A549 (cell line): ENCODE measurements at regions not wholly inside any gene's neighbourhood (a gene's known extent, or its start where the extent isn't known, plus 50 kb on each side); places are given as distances from the start of the nearest gene placed in this dataset.

Experiments used
- ATAC-seq, 2 experiments: fragments of 200-7000 bp in 1 of 2; fragments of >200 bp in 1 of 2; cut with Nextera tagmentation in 1 of 2; cut with Tn5 transposase in 1 of 2; 3 replicates each; pipeline versions ENCODE4 v1.8.0 to v1.9.1; 2018 to 2020; ENCODE audit warnings: mild to moderate bottlenecking in 1 of 2, moderate library complexity in 1 of 2
- CTCF ChIA-PET: fragments of 300-600 bp; sonication (Branson Sonifier 250); formaldehyde crosslinking; extraction: SDS; loops from one replicate; lab custom pipeline; 2021; ENCODE audit warnings: antibody characterized with exemption, inconsistent platforms; lab: Yijun Ruan, JAX
- POLR2A ChIA-PET: fragments of 350-600 bp; formaldehyde crosslinking; extraction: SDS; loops from one replicate; lab custom pipeline; 2021; ENCODE audit warnings: antibody characterized with exemption, inconsistent platforms; lab: Yijun Ruan, JAX
- DNase-seq, 2 experiments: peaks; one replicate each; pipeline versions ENCODE4 v3.0.0 to v3.0.0-alpha.2; 2011 to 2016; ENCODE audit warnings: low read depth in 1 of 2, low spot score in 1 of 2
- FAIRE-seq: peaks from 2 replicates; lab custom pipeline; 2011; peaks lifted over from hg19 to GRCh38; lab: Jason Lieb, UNC
- H3K27ac ChIP-seq, 2 experiments: fragments of >200 bp; sonication (Bioruptor Twin); formaldehyde crosslinking; 3 replicates each; pipeline ENCODE4 v1.5.1; 2016 to 2017
- H3K4me1 ChIP-seq: fragments of >200 bp; sonication (Bioruptor Twin); formaldehyde crosslinking; 3 replicates; pipeline ENCODE4 v1.6.1; 2016
- H3K4me2 ChIP-seq: fragments of >200 bp; sonication (Bioruptor Twin); formaldehyde crosslinking; 3 replicates; pipeline ENCODE4 v1.6.1; 2016
- H3K4me3 ChIP-seq: fragments of >200 bp; sonication (Bioruptor Twin); formaldehyde crosslinking; 3 replicates; pipeline ENCODE4 v1.5.1; 2016
- H3K9me3 ChIP-seq: fragments of >200 bp; sonication (Bioruptor Twin); formaldehyde crosslinking; 3 replicates; pipeline ENCODE4 v1.6.1; 2016
- CBX8 ChIP-seq: fragments of 200-600 bp; sonication (generic); IDR thresholded peaks from 2 replicates; pipeline ENCODE4 v1.6.1; 2016
- EHF ChIP-seq: fragments of 250-450 bp; sonication (Bioruptor Pico); IDR thresholded peaks from 2 replicates; pipeline ENCODE4 v1.5.0; 2020; ENCODE audit warnings: mild to moderate bottlenecking
- EHMT2 ChIP-seq: fragments of 200-600 bp; sonication (generic); IDR thresholded peaks from 2 replicates; pipeline ENCODE4 v1.6.1; 2016; ENCODE audit warnings: antibody characterized with exemption, low read depth, mild to moderate bottlenecking, moderate library complexity
- ELK1 ChIP-seq: fragments of 150-350 bp; IDR thresholded peaks from 2 replicates; pipeline ENCODE4 v1.6.1; 2014; ENCODE audit warnings: low read depth, mild to moderate bottlenecking, low read length
- FOSL2 ChIP-seq, 2 experiments: fragments of 450-650 bp in 1 of 2; fragments of >200 bp in 1 of 2; sonication (Bioruptor Twin) in 1 of 2; formaldehyde crosslinking; IDR thresholded peaks; 2 replicates each; pipeline versions ENCODE4 v1.5.0 to v1.6.1; 2016 to 2020; ENCODE audit warnings: mild to moderate bottlenecking in 1 of 2, moderate library complexity in 1 of 2
- GATA3 ChIP-seq: IDR thresholded peaks from 2 replicates; pipeline ENCODE4 v1.6.1; 2012; ENCODE audit warnings: borderline replicate concordance
- HDAC2 ChIP-seq: fragments of 200-600 bp; sonication (generic); IDR thresholded peaks from 2 replicates; pipeline ENCODE4 v1.6.1; 2016
- HEYL ChIP-seq: fragments of 250-450 bp; sonication (Bioruptor Pico); IDR thresholded peaks from 2 replicates; pipeline ENCODE4 v1.8.0; 2021; ENCODE audit warnings: mild to moderate bottlenecking, moderate library complexity
- HOXB5 ChIP-seq: fragments of 250-450 bp; sonication (Bioruptor Pico); IDR thresholded peaks from 2 replicates; pipeline ENCODE4 v1.5.0; 2020; ENCODE audit warnings: mild to moderate bottlenecking, moderate library complexity
- JUN ChIP-seq, 2 experiments: fragments of >200 bp; sonication (Bioruptor Twin); formaldehyde crosslinking; IDR thresholded peaks; 2 replicates in 1 of 2; 3 replicates in 1 of 2; pipeline ENCODE4 v1.6.1; 2016 to 2017
- JUNB ChIP-seq: fragments of >200 bp; sonication (Bioruptor Twin); formaldehyde crosslinking; IDR thresholded peaks from 2 replicates; pipeline ENCODE4 v1.6.1; 2016
- MAFK ChIP-seq: fragments of 450-650 bp; IDR thresholded peaks from 2 replicates; pipeline ENCODE4 v1.6.1; 2014; ENCODE audit not compliant: partially characterized antibody
- NFE2L2 ChIP-seq: fragments of 150-350 bp; conservative IDR thresholded peaks from 2 replicates; pipeline ENCODE4 v1.6.1; 2014; ENCODE audit warnings: low read length
- PHF8 ChIP-seq: fragments of 200-600 bp; sonication (generic); IDR thresholded peaks from 2 replicates; pipeline ENCODE4 v1.6.1; 2016; ENCODE audit warnings: low read depth, mild to moderate bottlenecking, antibody characterized with exemption, moderate library complexity, borderline replicate concordance
- POLR2A ChIP-seq: IDR thresholded peaks from 2 replicates; pipeline ENCODE4 v1.6.1; 2012; ENCODE audit warnings: mild to moderate bottlenecking, low read length
- REST ChIP-seq: fragments of 200-600 bp; sonication (generic); IDR thresholded peaks from 2 replicates; pipeline ENCODE4 v1.6.1; 2016; ENCODE audit warnings: antibody characterized with exemption, mild to moderate bottlenecking, moderate library complexity
- TFCP2L1 ChIP-seq: fragments of 250-450 bp; sonication (Bioruptor Pico); IDR thresholded peaks from 2 replicates; pipeline ENCODE4 v1.5.0; 2021; ENCODE audit warnings: mild to moderate bottlenecking
- USF2 ChIP-seq: fragments of 450-650 bp; IDR thresholded peaks from 2 replicates; pipeline ENCODE4 v1.6.1; 2014; ENCODE audit warnings: antibody characterized with exemption
- ZC3H11A ChIP-seq: fragments of 450-650 bp; IDR thresholded peaks from 2 replicates; pipeline ENCODE4 v1.6.1; 2014; ENCODE audit warnings: antibody characterized with exemption, mild to moderate bottlenecking
- ZNF302 ChIP-seq: fragments of 250-450 bp; sonication (Bioruptor Pico); IDR thresholded peaks from 2 replicates; pipeline ENCODE4 v1.9.0; 2021; ENCODE audit warnings: inconsistent platforms, mild to moderate bottlenecking, moderate library complexity
- ZSCAN20 ChIP-seq: fragments of 250-450 bp; sonication (Bioruptor Pico); IDR thresholded peaks from 2 replicates; pipeline ENCODE4 v1.8.0; 2022; ENCODE audit warnings: mild to moderate bottlenecking, moderate library complexity
- WGBS: methylation state at CpG from one replicate; pipeline ENCODE4 v1.1.6; 2017; ENCODE audit errors: missing lambda C conversion rate; 5-methylcytosine and 5-hydroxymethylcytosine counted together

DNA sequence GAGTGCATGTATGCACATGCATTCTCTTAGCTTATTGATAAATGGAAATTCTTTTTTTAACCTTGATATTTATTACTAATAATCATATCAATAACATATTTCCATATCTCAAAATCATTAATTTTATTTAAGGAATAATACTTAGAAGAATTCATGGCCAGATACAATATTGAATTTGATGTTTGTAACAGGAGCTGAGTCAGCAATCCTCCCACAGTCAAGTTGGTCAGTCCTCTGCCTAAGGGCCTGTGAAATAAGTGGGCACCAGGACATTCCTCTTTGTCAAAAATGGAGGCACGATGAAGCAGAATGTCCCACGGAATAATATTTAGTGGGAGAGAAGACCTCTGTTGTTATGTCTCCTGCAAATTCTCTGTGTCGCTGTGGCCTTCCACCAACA, 148.6 kb downstream of the LRRC70 start:
- H3K4me1 ChIP-seq = no peaks in the 10 kb centered on the region
- CTCF ChIA-PET = interaction anchor here (0.5 to 1.0 kb wide), 2 partner anchors 8 to 284 kb away, joined by 4 read pairs; no protein-coding TSS in a partner anchor
- H3K4me2 ChIP-seq = no peak overlapping the region
- POLR2A ChIA-PET = no interaction called here
- no peak overlapping the region for H3K4me3 ChIP-seq
- no peaks in the 10 kb centered on the region for H3K9me3 ChIP-seq
- no peak for ATAC-seq
- WGBS = 60% methylated on average over 3 of the region's 3 CpGs
- no peak for TF ChIP-seq EHF (CRISPR knock-in tag)
- TF ChIP-seq MAFK = peak; percentile 71
- H3K27ac ChIP-seq = no peak overlapping the region
- DNase-seq = no peak
- FAIRE-seq = no peak

DNA sequence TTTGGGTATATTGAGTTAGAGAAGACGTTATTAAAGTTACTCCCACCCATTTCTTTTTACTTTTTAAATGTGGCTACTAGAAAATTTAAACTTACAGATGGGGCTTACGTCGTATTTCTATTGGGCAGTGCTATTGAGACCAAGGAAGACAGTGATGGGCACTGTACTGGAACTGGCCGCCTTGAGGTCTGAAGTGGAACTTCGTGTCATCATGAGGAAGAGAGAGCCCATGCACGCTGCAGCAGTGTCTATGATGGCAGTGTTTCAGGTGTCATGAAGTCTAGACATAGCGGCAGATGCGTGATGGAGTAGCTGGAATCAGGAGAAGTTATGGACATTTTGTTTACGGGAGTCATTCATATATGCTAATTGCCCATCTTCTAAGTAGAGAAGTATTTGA, 143.7 kb downstream of the LRRC70 start:
- Histone ChIP-seq H3K4me3 (no peak overlapping the region), H3K9me3 (no peaks in the 10 kb centered on the region), H3K27ac (no peak overlapping the region), H3K4me1 (no peaks in the 10 kb centered on the region), H3K4me2 (no peak overlapping the region)
- ATAC-seq (peak; percentile 64 to 86; a peak in 4 of 6 replicates), DNase-seq (peak; percentile 10 to 16), FAIRE-seq (no peak)
- WGBS = 37% methylated on average over 9 of the region's 9 CpGs
- POLR2A ChIA-PET = no interaction called here
- CTCF ChIA-PET = interaction anchor here (0.6 kb wide), 1 partner anchor 12 kb away, joined by 3 read pairs; no protein-coding TSS in a partner anchor
- no peak for TF ChIP-seq CBX8
- TF ChIP-seq HEYL (CRISPR knock-in tag) = no peak
- no peak for TF ChIP-seq ZNF302 (CRISPR knock-in tag)
- no peak for TF ChIP-seq GATA3
- no peak for TF ChIP-seq JUN (IDR thresholded peaks at IDR 0.05)
- TF ChIP-seq HDAC2 = no peak
- no peak for TF ChIP-seq FOSL2 (IDR thresholded peaks at IDR 0.05)
- TF ChIP-seq FOSL2 (CRISPR knock-in tag; IDR thresholded peaks at IDR 0.05) = no peak
- no peak for TF ChIP-seq HOXB5 (CRISPR knock-in tag)
- TF ChIP-seq ZSCAN20 (CRISPR knock-in tag) = no peak
- no peak for TF ChIP-seq PHF8
- no peak for TF ChIP-seq TFCP2L1 (CRISPR knock-in tag)
- TF ChIP-seq POLR2A = no peak
- TF ChIP-seq REST = no peak
- no peak for TF ChIP-seq NFE2L2
- TF ChIP-seq ZC3H11A = no peak
- TF ChIP-seq EHMT2 = no peak
- TF ChIP-seq ELK1 = no peak

DNA sequence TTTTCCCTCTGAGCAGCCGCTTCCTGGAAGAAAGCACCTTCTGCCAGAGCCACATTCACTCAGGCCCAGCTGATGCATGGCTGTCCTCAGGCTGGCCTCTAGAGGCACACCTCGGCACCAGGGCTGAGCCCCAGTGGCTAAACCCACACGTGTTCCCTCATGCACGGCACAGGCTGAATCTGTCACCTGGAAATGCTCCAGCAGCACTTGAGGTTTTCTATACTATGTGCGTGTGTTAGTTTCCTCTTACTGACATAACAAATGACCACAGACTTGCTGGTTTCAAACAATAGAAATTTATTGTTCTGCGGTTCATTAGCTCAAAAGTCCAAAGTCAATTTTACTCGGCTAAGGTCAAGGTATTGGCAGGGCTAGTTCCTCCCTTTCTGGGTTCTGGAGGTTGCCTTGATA, 141.4 kb downstream of the LRRC70 start:
- no peak for FAIRE-seq
- ChIA-PET CTCF (interaction anchor here (1.0 kb wide), 1 partner anchor 10 kb away, joined by 3 read pairs; no protein-coding TSS in a partner anchor), POLR2A (no interaction called here)
- peak; percentile 93 to 95 for ATAC-seq
- peak; percentile 36 to 37 for DNase-seq
- no peak overlapping the region for H3K4me3 ChIP-seq
- H3K9me3 ChIP-seq = no peaks in the 10 kb centered on the region
- TF ChIP-seq EHF (CRISPR knock-in tag) (no peak), ZSCAN20 (CRISPR knock-in tag) (no peak), USF2 (no peak), JUNB (no peak), ZNF302 (CRISPR knock-in tag) (no peak), MAFK (no peak)
- TF ChIP-seq, all 56 proteins: peak for 0
- H3K27ac ChIP-seq = no peak overlapping the region
- WGBS = 47% methylated on average over 7 of the region's 7 CpGs
- no peaks in the 10 kb centered on the region for H3K4me1 ChIP-seq
- H3K4me2 ChIP-seq = no peak overlapping the region
